GM23338 (cell line): ENCODE measurements at regions not wholly inside any gene's neighbourhood (a gene's known extent, or its start where the extent isn't known, plus 50 kb on each side); places are given as distances from the start of the nearest gene placed in this dataset.
A peak's percentile ranks its signal among the peaks of the same experiment; 100 is the strongest.

Source experiments
- ATAC-seq: fragments of 200-7000 bp; cut with Tn5 transposase; 3 replicates; pipeline ENCODE4 v1.9.1; 2020
- DNase-seq: peaks from one replicate; pipeline ENCODE4 v3.0.0-alpha.2; 2015; ENCODE audit warnings: low spot score
- H2AFZ ChIP-seq: fragments of 200-600 bp; sonication (generic); 2 replicates; pipeline ENCODE4 v1.8.0; 2016; ENCODE audit warnings: antibody characterized with exemption, mild to moderate bottlenecking, moderate library complexity
- H3F3A ChIP-seq: fragments of 200-600 bp; sonication (generic); replicated peaks from 2 replicates; pipeline ENCODE4 v1.8.0; 2017; ENCODE audit warnings: antibody characterized with exemption, mixed run types, low read depth
- H3K27ac ChIP-seq: fragments of 200-600 bp; sonication (generic); 2 replicates; pipeline ENCODE4 v1.6.1; 2016; ENCODE audit warnings: low read depth
- H3K27me3 ChIP-seq: fragments of 200-600 bp; sonication (generic); 2 replicates; pipeline ENCODE4 v1.8.0; 2016; ENCODE audit warnings: mild to moderate bottlenecking, mixed run types, moderate library complexity; ENCODE audit not compliant: insufficient read depth
- H3K36me3 ChIP-seq: fragments of 200-600 bp; sonication (generic); 2 replicates; pipeline ENCODE4 v1.8.0; 2016; ENCODE audit warnings: mild to moderate bottlenecking; ENCODE audit not compliant: insufficient read depth
- H3K4me1 ChIP-seq: fragments of 200-600 bp; sonication (generic); 2 replicates; pipeline ENCODE4 v1.8.0; 2016; ENCODE audit warnings: mild to moderate bottlenecking, moderate library complexity; ENCODE audit not compliant: insufficient read depth
- H3K4me2 ChIP-seq: fragments of 200-600 bp; sonication (generic); 2 replicates; pipeline ENCODE4 v1.7.1; 2017; ENCODE audit warnings: mixed run types
- H3K4me3 ChIP-seq: fragments of 200-600 bp; sonication (generic); 2 replicates; pipeline ENCODE4 v1.6.1; 2016; ENCODE audit warnings: mixed run types
- H3K79me2 ChIP-seq: fragments of 200-600 bp; sonication (generic); replicated peaks from 2 replicates; pipeline ENCODE4 v1.8.0; 2017; ENCODE audit warnings: mild to moderate bottlenecking; ENCODE audit not compliant: insufficient read depth
- H3K9me2 ChIP-seq: fragments of 200-600 bp; sonication (generic); 2 replicates; pipeline ENCODE4 v1.8.0; 2017; ENCODE audit not compliant: insufficient read depth
- H4K20me1 ChIP-seq: fragments of 200-600 bp; sonication (generic); replicated peaks from 2 replicates; pipeline ENCODE4 v1.8.0; 2017; ENCODE audit warnings: mild to moderate bottlenecking; ENCODE audit not compliant: insufficient read depth
- H3K27ac Mint-ChIP-seq: 2 replicates; pipeline ENCODE4 v1.8.0; 2020; ENCODE audit warnings: inconsistent platforms, mild to moderate bottlenecking, moderate library complexity, mixed read lengths
- H3K27me3 Mint-ChIP-seq: 3 replicates; pipeline ENCODE4 v1.8.0; 2022; ENCODE audit warnings: low read depth, mild to moderate bottlenecking, moderate library complexity, mixed read lengths, inconsistent platforms; ENCODE audit not compliant: insufficient read depth, poor library complexity
- H3K36me3 Mint-ChIP-seq: 3 replicates; pipeline ENCODE4 v1.8.0; 2021; ENCODE audit warnings: low read depth, mild to moderate bottlenecking, inconsistent platforms, moderate library complexity, mixed read lengths
- H3K4me1 Mint-ChIP-seq: 3 replicates; pipeline ENCODE4 v1.8.0; 2020; ENCODE audit warnings: mild to moderate bottlenecking, inconsistent platforms, mixed read lengths
- H3K4me3 Mint-ChIP-seq: 3 replicates; pipeline ENCODE4 v1.8.0; 2021; ENCODE audit warnings: moderate library complexity, mild to moderate bottlenecking, inconsistent platforms, mixed read lengths
- H3K9me3 Mint-ChIP-seq: 3 replicates; pipeline ENCODE4 v1.8.0; 2020; ENCODE audit warnings: moderate library complexity, mild to moderate bottlenecking, inconsistent platforms, mixed read lengths
- CREB1 ChIP-seq: fragments of 250-450 bp; sonication (Bioruptor Pico); IDR thresholded peaks from 2 replicates; pipeline ENCODE4 v1.5.0; 2020; ENCODE audit warnings: low read depth, mild to moderate bottlenecking, moderate library complexity
- CTCF ChIP-seq, 2 experiments: fragments of 200-600 bp in 1 of 2; sonication (generic) in 1 of 2; conservative IDR thresholded peaks; 2 replicates each; pipeline versions ENCODE4 v1.5.1 to v1.6.1; 2016 to 2017; ENCODE audit warnings: antibody characterized with exemption in 2 of 2, low read depth in 2 of 2, mild to moderate bottlenecking in 2 of 2, moderate library complexity in 1 of 2
- ETS1 ChIP-seq: IDR thresholded peaks from 2 replicates; pipeline ENCODE4 v1.6.1; 2016; ENCODE audit warnings: antibody characterized with exemption
- EZH2 ChIP-seq: fragments of 200-600 bp; sonication (generic); IDR thresholded peaks from one replicate; pipeline ENCODE4 v1.8.0; 2017; ENCODE audit warnings: antibody characterized with exemption, mild to moderate bottlenecking, low read depth; ENCODE audit not compliant: unreplicated experiment
- EZH2phosphoT487 ChIP-seq: fragments of 200-600 bp; sonication (generic); IDR thresholded peaks from one replicate; pipeline ENCODE4 v1.8.1; 2018; ENCODE audit warnings: antibody characterized with exemption; ENCODE audit not compliant: unreplicated experiment
- JUNB ChIP-seq: IDR thresholded peaks from one replicate; pipeline ENCODE4 v1.6.1; 2016; ENCODE audit warnings: antibody characterized with exemption; ENCODE audit not compliant: unreplicated experiment
- NANOG ChIP-seq: IDR thresholded peaks from 2 replicates; pipeline ENCODE4 v1.6.1; 2016; ENCODE audit warnings: antibody characterized with exemption, borderline replicate concordance
- POLR2AphosphoS5 ChIP-seq: IDR thresholded peaks from 2 replicates; pipeline ENCODE4 v1.6.1; 2016; ENCODE audit warnings: antibody characterized with exemption, low read depth
- REST ChIP-seq: IDR thresholded peaks from one replicate; pipeline ENCODE4 v1.6.1; 2018; ENCODE audit warnings: antibody characterized with exemption; ENCODE audit not compliant: unreplicated experiment
- STAT1 ChIP-seq: IDR thresholded peaks from one replicate; pipeline ENCODE4 v1.6.1; 2016; ENCODE audit warnings: antibody characterized with exemption; ENCODE audit not compliant: unreplicated experiment
- ZNF114 ChIP-seq: fragments of 250-450 bp; sonication (Bioruptor Pico); IDR thresholded peaks from 2 replicates; pipeline ENCODE4 v1.5.0; 2020; ENCODE audit warnings: mild to moderate bottlenecking, moderate library complexity
- ZNF331 ChIP-seq: fragments of 250-450 bp; sonication (Bioruptor Pico); IDR thresholded peaks from 2 replicates; pipeline ENCODE4 v1.5.0; 2020; ENCODE audit warnings: low read depth, mild to moderate bottlenecking, moderate library complexity
- ZNF462 ChIP-seq: fragments of 250-450 bp; sonication (Bioruptor Pico); IDR thresholded peaks from 2 replicates; pipeline ENCODE4 v1.5.0; 2020; ENCODE audit warnings: mild to moderate bottlenecking, moderate library complexity

GRCh38 chr18:8496186-8496585 lies 113.1 kb upstream of the RAB12 start:
- Histone ChIP-seq H3K9me2 (no peaks in the 10 kb centered on the region), H3F3A (no peaks in the 10 kb centered on the region), H3K4me1 (no peaks in the 10 kb centered on the region), H3K27ac (no peak overlapping the region), H3K4me3 (no peak overlapping the region), H2AFZ (no peak overlapping the region), H3K36me3 (no peaks in the 10 kb centered on the region), H3K79me2 (no peaks in the 10 kb centered on the region), H3K4me2 (no peak overlapping the region), H3K27me3 (no peaks in the 10 kb centered on the region), H4K20me1 (no peaks in the 10 kb centered on the region)
- no peaks in the 10 kb centered on the region for H3K36me3 Mint-ChIP-seq
- peaks cover 13% of the 10 kb centered on the region for H3K27me3 Mint-ChIP-seq
- ATAC-seq: peak; percentile 58
- 0 out of 3 replicates have a peak, but pooled peaks cover 2% of the 10 kb centered on the region for H3K4me1 Mint-ChIP-seq
- H3K27ac Mint-ChIP-seq: no peak overlapping the region
- H3K4me3 Mint-ChIP-seq: no peak overlapping the region
- TF ChIP-seq NANOG: no peak
- no peak for TF ChIP-seq CREB1 (CRISPR knock-in tag)
- no peak for TF ChIP-seq EZH2
- no peak for TF ChIP-seq EZH2phosphoT487
- TF ChIP-seq ZNF331 (CRISPR knock-in tag): no peak
- TF ChIP-seq STAT1: no peak
- no peak for TF ChIP-seq ZNF114 (CRISPR knock-in tag)
- no peak for TF ChIP-seq POLR2AphosphoS5
- no peak for TF ChIP-seq CTCF (conservative IDR thresholded peaks at IDR 0.05; ENCODE audit: low read depth in 2 of 2)
- TF ChIP-seq ZNF462 (CRISPR knock-in tag): no peak
- TF ChIP-seq REST: no peak
- TF ChIP-seq JUNB: no peak
- no peak for TF ChIP-seq ETS1
- DNase-seq: peak; percentile 23
- peaks cover 13% of the 10 kb centered on the region for H3K9me3 Mint-ChIP-seq
